T-helper 17 cell (primary cell): ENCODE measurements at regions not wholly inside any gene's neighbourhood (a gene's known extent, or its start where the extent isn't known, plus 50 kb on each side); places are given as distances from the start of the nearest gene placed in this dataset.

Experiments used
- ATAC-seq: fragments of 150-1000 bp; cut with Tn5 transposase; 2 replicates; pipeline ENCODE4 v1.10.0; 2021; ENCODE audit warnings: mild to moderate bottlenecking, moderate library complexity
- DNase-seq, 3 donors: peaks; one replicate each; pipeline versions ENCODE4 v3.0.0 to v3.0.0-alpha.2; 2020 to 2021
- H3K9me3 ChIP-seq: one replicate; pipeline ENCODE4 v1.7.0; 2013; ENCODE audit warnings: low read length, mild to moderate bottlenecking; ENCODE audit not compliant: control insufficient read depth, poor library complexity, severe bottlenecking
- H3K27ac Mint-ChIP-seq: one replicate; pipeline ENCODE4 v1.8.0; 2022; ENCODE audit warnings: mild to moderate bottlenecking, moderate library complexity, mixed read lengths
- H3K27me3 Mint-ChIP-seq: one replicate; pipeline ENCODE4 v1.8.0; 2022; ENCODE audit warnings: mixed read lengths
- H3K36me3 Mint-ChIP-seq: one replicate; pipeline ENCODE4 v1.8.0; 2022; ENCODE audit warnings: low read depth, mixed read lengths
- H3K4me1 Mint-ChIP-seq: one replicate; pipeline ENCODE4 v1.8.0; 2022; ENCODE audit warnings: mild to moderate bottlenecking, mixed read lengths
- H3K4me3 Mint-ChIP-seq: one replicate; pipeline ENCODE4 v1.8.0; 2022; ENCODE audit warnings: mild to moderate bottlenecking, moderate library complexity, mixed read lengths

DNA sequence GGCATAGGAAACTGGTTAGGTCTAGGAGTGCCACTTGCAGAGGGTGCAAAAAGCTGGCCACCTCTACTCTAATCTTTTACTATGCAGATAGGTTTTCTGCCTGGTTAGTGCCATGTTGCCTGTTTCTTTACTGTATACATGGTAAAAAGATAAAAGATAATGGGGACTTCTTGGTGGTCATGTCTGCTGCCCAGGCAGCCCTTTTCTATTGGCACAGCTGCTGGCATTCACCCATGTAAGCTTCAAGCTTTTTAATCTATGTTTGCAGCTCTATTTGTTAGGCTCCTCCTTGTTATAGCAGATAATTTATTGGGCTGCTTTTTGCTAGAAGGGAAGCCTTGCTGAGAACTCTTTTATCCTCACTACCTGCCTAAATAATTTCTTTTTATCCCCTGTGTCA lies 74.0 kb upstream of the KDM5D start:
- DNase-seq (no peak), ATAC-seq (no peak)
- H3K9me3 ChIP-seq: no peaks in the 10 kb centered on the region
- Mint-ChIP-seq H3K27me3 (peaks cover 11% of the 10 kb centered on the region), H3K27ac (no peak overlapping the region), H3K4me3 (no peak overlapping the region), H3K4me1 (peaks cover 6% of the 10 kb centered on the region), H3K36me3 (no peaks in the 10 kb centered on the region)

DNA sequence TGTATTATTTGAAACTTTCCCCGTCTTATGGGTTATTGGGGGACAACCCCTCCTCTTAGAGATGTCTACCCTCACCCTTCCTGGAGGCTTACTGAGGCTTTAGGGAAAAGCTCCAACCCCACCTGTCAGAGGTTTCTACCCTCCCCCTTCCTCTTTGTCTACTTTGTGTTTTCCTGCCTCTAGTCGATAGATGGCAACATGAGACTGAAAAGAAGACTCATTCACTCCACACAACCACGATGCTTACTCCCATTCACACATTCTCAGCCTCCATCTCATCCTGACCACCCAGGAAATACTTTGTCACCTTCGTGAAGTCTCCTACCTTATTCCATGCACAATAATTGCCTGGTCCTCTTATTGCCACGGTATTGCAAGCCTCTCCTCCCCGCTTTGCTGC lies 72.4 kb upstream of the KDM5D start:
- Mint-ChIP-seq H3K4me1 (peaks cover 6% of the 10 kb centered on the region), H3K36me3 (no peaks in the 10 kb centered on the region), H3K4me3 (peak overlapping the region; percentile 68), H3K27me3 (peaks cover 11% of the 10 kb centered on the region), H3K27ac (no peak overlapping the region)
- no peaks in the 10 kb centered on the region for H3K9me3 ChIP-seq
- no peak for ATAC-seq
- DNase-seq: no peak

DNA sequence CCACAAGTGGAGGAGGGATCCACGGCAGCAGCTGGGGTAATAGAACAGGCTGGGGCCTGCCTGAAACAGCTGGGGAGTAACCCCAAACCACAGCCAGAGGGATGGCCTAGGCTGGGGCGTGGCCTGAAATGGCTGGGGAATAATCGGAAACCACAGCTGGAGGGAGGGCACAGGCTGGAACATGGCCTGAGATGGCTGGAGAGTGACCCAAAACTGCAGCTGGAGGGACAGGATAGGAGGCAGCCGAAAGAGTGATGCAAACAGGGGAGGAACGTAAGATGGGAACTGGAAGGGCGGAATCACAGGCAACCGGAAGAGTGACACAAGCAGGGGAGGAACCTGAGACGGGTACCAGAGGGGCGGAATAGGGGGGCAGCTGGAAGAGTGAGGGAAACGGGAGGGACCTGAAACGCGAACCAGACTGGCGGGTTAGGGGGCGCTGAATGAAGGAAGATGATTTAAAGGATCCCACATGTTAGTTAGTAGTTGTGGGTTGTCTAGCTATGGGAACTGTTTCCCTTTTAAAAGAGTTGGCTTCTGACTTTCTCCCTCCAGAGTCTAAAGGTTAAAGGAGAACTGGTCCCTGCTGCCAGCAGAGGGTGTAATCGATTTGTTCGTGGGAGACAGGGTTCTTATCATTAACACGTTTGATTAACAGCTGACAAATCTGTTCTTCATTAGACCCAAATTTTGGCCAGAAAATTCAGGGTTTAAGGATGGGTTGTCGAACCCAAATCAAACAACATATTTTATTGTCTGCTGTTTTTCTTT lies 71.7 kb upstream of the KDM5D start:
- no peaks in the 10 kb centered on the region for H3K36me3 Mint-ChIP-seq
- peaks cover 11% of the 10 kb centered on the region for H3K27me3 Mint-ChIP-seq
- peak overlapping the region; percentile 50 for H3K4me3 Mint-ChIP-seq
- no peak overlapping the region for H3K27ac Mint-ChIP-seq
- H3K4me1 Mint-ChIP-seq: peaks cover 6% of the 10 kb centered on the region
- DNase-seq (no peak), ATAC-seq (no peak)
- H3K9me3 ChIP-seq: no peaks in the 10 kb centered on the region
